G401.6 (cell line): ENCODE measurements at regions not wholly inside any gene's neighbourhood (a gene's known extent, or its start where the extent isn't known, plus 50 kb on each side); places are given as distances from the start of the nearest gene placed in this dataset.

Source experiments
- FAIRE-seq: peaks from 2 replicates; lab custom pipeline; 2012; peaks lifted over from hg19 to GRCh38; lab: Jason Lieb, UNC

GRCh38 chr4:54988655-54989054 lies 136.7 kb downstream of the KDR start:
- no peak for FAIRE-seq

- FAIRE-seq = no peak
These were observed 139.1 kb downstream of the KDR start for GRCh38 chr4:54986095-54986846.

GRCh38 chr4:54976682-54977081 lies 148.7 kb downstream of the KDR start:
- FAIRE-seq = no peak

GRCh38 chr4:54976031-54976430 lies 149.4 kb downstream of the KDR start:
- no peak for FAIRE-seq

- FAIRE-seq = no peak
These were observed 151.6 kb downstream of the KDR start for GRCh38 chr4:54973784-54974183.

GRCh38 chr4:54971474-54971950 lies 153.9 kb downstream of the KDR start:
- peak; percentile 86 for FAIRE-seq

- FAIRE-seq = no peak
These were observed 158.1 kb downstream of the KDR start for GRCh38 chr4:54967289-54967688.

- FAIRE-seq = no peak
These were observed 163.9 kb downstream of the KDR start for GRCh38 chr4:54961357-54961975.

GRCh38 chr4:54959651-54960116 lies 165.7 kb downstream of the KDR start:
- FAIRE-seq = no peak

GRCh38 chr4:54959131-54959530 lies 166.3 kb downstream of the KDR start:
- no peak for FAIRE-seq

GRCh38 chr4:54958236-54958635 lies 167.2 kb downstream of the KDR start:
- FAIRE-seq = no peak

- no peak for FAIRE-seq
These were observed 170.6 kb downstream of the KDR start for GRCh38 chr4:54954656-54955388.

GRCh38 chr4:54946741-54947140 lies 178.7 kb downstream of the KDR start:
- no peak for FAIRE-seq

- no peak for FAIRE-seq
These were observed 179.6 kb downstream of the KDR start for GRCh38 chr4:54945838-54946237.

GRCh38 chr4:54942721-54943120 lies 182.7 kb downstream of the KDR start:
- no peak for FAIRE-seq

- FAIRE-seq = no peak
These were observed 183.3 kb downstream of the KDR start for GRCh38 chr4:54941994-54942552.

GRCh38 chr4:54940996-54941865 lies 184.2 kb downstream of the KDR start:
- no peak for FAIRE-seq

- no peak for FAIRE-seq
These were observed 187.9 kb downstream of the KDR start for GRCh38 chr4:54937501-54937900.

GRCh38 chr4:54933579-54933978 lies 191.8 kb downstream of the KDR start:
- no peak for FAIRE-seq

- FAIRE-seq = no peak
These were observed 195.2 kb downstream of the KDR start for GRCh38 chr4:54930226-54930625.

GRCh38 chr4:54929459-54929858 lies 195.9 kb downstream of the KDR start:
- no peak for FAIRE-seq

GRCh38 chr4:54924891-54925290 lies 200.5 kb downstream of the KDR start:
- no peak for FAIRE-seq
